Activated CD8-positive, alpha-beta memory T cell treated with anti-CD3 and anti-CD28 coated beads for 24 hours (primary cell): ENCODE measurements at regions not wholly inside any gene's neighbourhood (a gene's known extent, or its start where the extent isn't known, plus 50 kb on each side); places are given as distances from the start of the nearest gene placed in this dataset.

Source experiments
- DNase-seq: peaks from one replicate; pipeline ENCODE4 v3.0.0-alpha.2; 2020

- no peak for DNase-seq
Observed at GRCh38 chr12:77401064-77401769, 335.8 kb upstream of the E2F7 start.

GRCh38 chr12:77392467-77393088, 327.2 kb upstream of the E2F7 start:
- DNase-seq, result no peak

GRCh38 chr12:77388445-77389265, 323.3 kb upstream of the E2F7 start:
- DNase-seq, result no peak

GRCh38 chr12:77387671-77388070, 322.3 kb upstream of the E2F7 start:
- DNase-seq, result no peak

DNA sequence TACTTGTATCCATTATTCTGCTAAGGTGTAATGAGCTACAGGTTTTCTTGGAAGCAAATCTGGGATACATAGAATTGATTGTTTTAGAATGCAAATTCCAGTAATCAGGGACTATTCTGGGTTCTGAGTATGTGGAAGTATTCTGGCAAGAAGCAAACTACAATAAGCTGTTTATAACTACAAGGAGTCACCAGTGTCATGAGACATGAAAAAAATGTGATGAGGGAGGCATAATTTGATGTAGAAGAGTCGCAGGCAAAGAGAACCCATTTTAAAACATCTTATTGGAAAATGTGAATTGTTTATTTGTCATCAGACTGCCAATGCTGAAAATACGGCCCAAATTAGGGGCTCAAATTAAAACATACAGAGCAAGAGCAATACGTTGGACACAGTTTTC, 321.8 kb upstream of the E2F7 start:
- DNase-seq, result no peak

- no peak for DNase-seq
Observed at GRCh38 chr12:77384941-77385340, 319.6 kb upstream of the E2F7 start.

GRCh38 chr12:77382096-77382742, 316.9 kb upstream of the E2F7 start:
- no peak for DNase-seq

GRCh38 chr12:77377622-77378021, 312.3 kb upstream of the E2F7 start:
- DNase-seq, result no peak

- DNase-seq, result no peak
Observed at GRCh38 chr12:77377116-77377515, 311.7 kb upstream of the E2F7 start.

DNA sequence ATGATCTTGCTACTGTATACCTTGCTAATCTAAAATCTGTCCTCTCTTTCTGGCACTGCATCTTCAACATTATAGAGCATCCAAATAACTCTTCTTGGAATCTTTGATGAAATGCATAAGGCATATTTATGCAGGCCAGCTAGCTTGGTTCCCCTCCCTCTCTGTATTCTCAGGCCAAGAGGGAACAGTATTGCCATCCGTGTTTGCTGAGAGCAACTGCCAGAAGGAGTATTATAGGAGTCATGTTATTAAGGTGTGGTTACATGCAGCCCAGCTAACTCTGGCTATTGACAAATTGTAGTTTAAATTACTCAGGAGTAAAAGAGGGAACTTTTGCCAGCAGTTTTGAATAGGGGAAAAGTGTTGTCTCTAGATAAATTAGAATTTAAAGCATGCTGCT, 309.3 kb upstream of the E2F7 start:
- no peak for DNase-seq

DNA sequence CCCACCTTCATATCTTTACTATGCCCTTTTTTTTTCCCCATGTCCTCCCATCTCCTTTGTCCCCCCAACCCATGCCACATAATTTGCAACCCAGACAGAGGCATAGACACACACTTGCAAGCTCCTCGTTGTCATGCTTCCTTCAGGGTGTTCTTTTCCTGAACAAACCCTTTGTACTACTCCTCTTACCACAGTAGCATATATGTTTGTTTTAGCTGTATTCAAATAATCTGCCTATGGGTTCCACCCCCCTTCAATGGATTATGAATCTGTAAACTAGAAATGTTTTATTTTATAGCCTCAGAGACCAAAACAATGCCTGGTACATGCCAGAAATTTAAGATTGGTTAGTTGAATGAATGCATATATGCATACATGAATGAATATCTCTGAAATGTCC, 307.1 kb upstream of the E2F7 start:
- no peak for DNase-seq

DNA sequence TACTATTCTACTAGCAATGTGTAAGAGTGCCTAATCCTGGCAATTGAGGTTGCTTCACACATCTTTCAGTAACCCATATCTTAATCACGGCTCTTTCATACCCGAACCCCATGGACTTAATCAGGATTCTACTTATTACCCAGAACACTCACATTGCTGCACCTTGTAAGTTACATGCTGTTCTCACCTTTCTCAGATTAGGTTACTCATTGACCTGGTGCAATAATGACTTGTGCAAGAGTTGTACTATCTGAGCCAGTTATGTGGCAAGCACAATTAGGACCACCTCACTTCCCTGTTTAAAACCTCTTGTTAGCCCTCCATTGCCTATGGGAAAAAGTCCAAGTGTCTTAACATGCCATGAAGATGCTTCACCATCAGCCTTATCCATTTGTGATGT, 306.7 kb upstream of the E2F7 start:
- no peak for DNase-seq

DNA sequence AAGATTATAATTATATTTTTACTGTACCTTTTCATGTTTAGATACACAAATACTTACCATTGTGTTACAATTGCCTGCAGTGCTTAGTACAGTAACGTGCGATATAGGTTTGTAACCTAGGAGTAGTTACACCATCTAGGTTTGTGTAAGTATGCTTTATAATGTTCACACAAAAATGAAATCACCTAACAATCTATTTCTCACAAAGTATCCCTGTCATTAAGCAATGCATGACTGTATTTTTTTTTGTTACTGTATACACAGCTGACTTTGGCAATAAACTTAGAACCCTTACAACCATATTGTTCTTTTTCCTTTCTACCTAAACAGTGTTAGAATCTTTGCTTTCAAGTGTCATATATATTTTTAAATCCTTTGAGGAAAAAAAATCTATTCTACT, 303.0 kb upstream of the E2F7 start:
- DNase-seq, result no peak

DNA sequence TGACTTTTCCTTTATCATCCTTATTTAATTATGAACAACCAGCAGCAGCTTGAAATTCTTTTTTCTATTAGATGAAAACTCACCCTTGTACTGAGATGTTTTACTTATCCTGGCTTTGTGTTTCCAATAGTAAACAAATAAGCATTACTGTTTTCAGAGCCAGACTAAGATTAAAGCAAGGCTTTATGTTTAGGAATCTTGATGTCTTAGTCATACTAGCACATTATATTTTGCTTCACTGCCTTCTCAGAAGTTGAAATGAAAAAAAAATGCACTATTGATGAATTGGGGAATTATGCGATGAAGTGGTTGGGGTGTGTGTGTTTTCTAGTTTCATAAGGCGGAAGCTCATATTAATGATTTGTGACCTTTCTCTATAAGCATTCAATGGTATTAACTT, 301.2 kb upstream of the E2F7 start:
- DNase-seq, result no peak

DNA sequence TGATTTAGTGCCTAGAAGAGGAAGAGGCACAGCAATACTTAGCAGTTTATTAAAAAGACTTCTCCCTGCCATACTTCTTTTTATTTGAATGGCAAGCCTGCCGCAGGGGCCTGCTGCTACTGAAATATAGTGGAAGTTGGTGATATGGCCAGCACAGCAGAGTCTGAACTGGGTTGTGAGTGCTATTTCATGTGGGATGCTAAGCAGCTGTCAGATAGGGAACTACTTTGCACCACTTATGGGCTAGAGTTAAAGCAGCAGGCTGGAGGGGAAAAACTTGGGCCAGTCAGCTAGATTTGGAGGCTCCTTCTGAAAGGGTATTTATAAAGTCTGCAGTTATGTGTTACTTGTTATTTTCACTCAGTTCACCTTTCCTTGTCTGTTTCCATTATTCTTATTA, 299.0 kb upstream of the E2F7 start:
- no peak for DNase-seq

GRCh38 chr12:77362509-77363210, 297.3 kb upstream of the E2F7 start:
- DNase-seq, result no peak

GRCh38 chr12:77357655-77358054, 292.3 kb upstream of the E2F7 start:
- no peak for DNase-seq

DNA sequence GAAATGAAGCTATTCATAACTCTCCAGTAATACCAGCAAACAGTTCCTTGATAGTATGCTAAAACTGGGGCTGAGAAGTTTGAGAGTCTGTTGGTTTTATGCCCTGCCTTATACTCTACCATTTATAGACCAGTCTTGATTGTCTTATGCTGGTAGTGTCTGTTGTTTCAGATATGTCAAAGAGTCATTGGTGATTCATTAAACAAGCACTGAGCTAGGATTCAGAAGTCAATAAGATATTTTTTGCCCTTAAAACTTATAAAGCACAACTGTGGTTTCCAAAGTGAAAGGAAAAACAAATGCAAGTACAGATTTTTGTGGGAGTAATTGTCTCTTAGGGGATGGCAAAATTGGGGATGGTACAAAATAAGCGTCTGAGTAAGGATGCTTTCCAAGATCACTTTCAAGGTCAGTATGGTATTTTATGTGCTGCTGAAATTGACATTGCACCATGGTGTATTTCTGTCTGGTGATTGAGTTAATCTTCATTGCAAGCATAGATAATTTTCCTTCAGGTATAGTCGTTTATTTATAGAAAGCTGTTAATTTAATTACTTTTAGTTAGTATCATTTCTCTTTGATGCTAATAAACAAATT, 289.5 kb upstream of the E2F7 start:
- no peak for DNase-seq

DNA sequence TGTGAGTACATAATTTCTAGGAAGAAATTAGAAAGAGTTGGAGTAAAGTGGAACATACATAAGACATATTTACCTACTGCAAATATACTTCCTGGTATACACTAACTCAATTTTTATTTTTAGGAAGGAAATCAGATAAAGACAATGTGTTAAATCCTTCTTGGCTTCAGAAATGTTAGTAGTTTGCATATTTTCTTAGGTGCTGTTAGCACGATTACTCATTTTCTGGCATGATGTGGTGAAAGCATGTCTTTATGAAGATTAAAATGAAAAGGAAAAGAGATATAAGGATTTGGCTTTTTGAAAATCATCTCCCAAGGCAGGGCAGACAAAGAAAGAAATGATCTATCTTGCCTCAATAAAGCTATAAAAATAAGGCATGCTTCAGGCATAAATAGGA, 287.6 kb upstream of the E2F7 start:
- no peak for DNase-seq

GRCh38 chr12:77351860-77352259, 286.5 kb upstream of the E2F7 start:
- no peak for DNase-seq

DNA sequence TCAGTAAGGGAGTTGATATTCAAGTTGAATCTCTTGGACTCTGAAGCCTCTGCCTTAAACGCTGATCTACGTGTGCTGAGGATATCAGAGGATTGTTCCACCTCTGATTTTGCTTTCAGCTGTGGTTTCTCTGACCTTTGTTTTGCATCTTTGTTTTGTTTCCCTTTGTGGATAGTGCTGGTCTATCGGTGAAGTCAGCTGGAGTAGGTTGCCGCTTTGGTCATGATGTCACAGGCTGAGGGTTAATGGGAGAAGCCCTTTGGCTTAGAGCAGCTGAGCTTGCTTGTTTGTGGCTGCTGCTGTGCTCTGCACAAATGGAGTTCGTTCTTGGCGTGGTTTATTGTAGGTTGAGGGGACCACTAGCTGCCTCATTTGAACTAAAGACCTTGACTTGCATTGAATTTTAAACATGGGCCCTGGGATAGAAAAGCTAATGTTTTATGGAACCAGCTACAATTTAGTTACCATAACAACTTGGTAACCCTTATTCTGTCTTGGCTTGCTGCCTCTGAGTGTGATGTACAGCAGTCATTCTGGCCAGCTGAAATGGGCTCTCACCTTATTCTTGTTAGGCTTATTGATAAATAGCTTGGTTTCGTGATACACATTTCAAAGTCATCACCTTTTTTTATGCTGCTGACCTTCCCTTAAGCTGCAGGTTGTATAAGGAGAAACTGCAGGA, 284.5 kb upstream of the E2F7 start:
- DNase-seq, result no peak

DNA sequence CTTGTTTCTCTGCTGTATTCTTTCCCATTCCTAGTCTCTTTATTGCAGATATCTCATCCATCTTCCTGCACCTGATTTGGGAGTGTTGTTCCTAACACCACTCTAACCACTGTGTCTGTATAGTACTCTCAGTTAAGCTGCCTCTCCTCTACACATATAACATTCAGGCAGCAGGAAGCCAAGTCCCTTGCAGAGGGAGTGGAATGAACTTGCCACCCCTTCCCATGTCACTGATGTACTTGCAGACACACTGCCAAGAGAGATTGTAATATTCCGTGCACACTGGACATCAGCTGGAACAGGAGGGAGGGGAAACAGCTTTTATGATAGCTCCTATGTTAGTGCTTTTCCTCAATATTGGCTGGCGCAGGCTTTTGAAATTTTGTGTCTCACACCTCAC, 281.6 kb upstream of the E2F7 start:
- DNase-seq, result no peak
